GM23338 (cell line): ENCODE measurements at regions not wholly inside any gene's neighbourhood (a gene's known extent, or its start where the extent isn't known, plus 50 kb on each side); places are given as distances from the start of the nearest gene placed in this dataset.

Source experiments
- CTCF ChIP-seq, 2 experiments: fragments of 200-600 bp in 1 of 2; sonication (generic) in 1 of 2; conservative IDR thresholded peaks; 2 replicates each; pipeline versions ENCODE4 v1.5.1 to v1.6.1; 2016 to 2017; ENCODE audit warnings: antibody characterized with exemption in 2 of 2, low read depth in 2 of 2, mild to moderate bottlenecking in 2 of 2, moderate library complexity in 1 of 2
- POLR2AphosphoS5 ChIP-seq: IDR thresholded peaks from 2 replicates; pipeline ENCODE4 v1.6.1; 2016; ENCODE audit warnings: antibody characterized with exemption, low read depth

GRCh38 chr7:23955145-23955544 lies 245.1 kb downstream of the STK31 start:
- TF ChIP-seq CTCF (conservative IDR thresholded peaks at IDR 0.05; ENCODE audit: low read depth in 2 of 2): no peak
- TF ChIP-seq POLR2AphosphoS5: no peak
